ENCODE measurements at regions not wholly inside any gene's neighbourhood (a gene's known extent, or its start where the extent isn't known, plus 50 kb on each side); places are given as distances from the start of the nearest gene placed in this dataset.
"Not testable (repeated sequence)": the region's sequence is repeated elsewhere in the genome, so short reads cannot be mapped to it uniquely, and the experiment has no call there.

- ATAC-seq; intact Hi-C loops (cut with DNase I, micrococcal nuclease); DNase-seq: not testable (repeated sequence)
Measured at GRCh38 chr10:22091260-22091659, 87.7 kb upstream of the DNAJC1 start.

- intact Hi-C loops (cut with DNase I, micrococcal nuclease): no loop called here
- DNase-seq (no peak), ATAC-seq (no peak)
Measured at GRCh38 chr10:22087402-22087738, 83.8 kb upstream of the DNAJC1 start.

GRCh38 chr10:22086730-22087401, 83.3 kb upstream of the DNAJC1 start:
- intact Hi-C loops (cut with DNase I, micrococcal nuclease): no loop called here
- ATAC-seq (no peak), DNase-seq (peak; percentile 53 to 62)

- DNase-seq; ATAC-seq; intact Hi-C loops (cut with DNase I, micrococcal nuclease): not testable (repeated sequence)
Measured at GRCh38 chr10:22079921-22080320, 76.4 kb upstream of the DNAJC1 start.

- intact Hi-C loops (cut with DNase I, micrococcal nuclease): no loop called here
- no peak for DNase-seq
- no peak for ATAC-seq
Measured at GRCh38 chr10:22071332-22071731, 67.8 kb upstream of the DNAJC1 start.

GRCh38 chr10:22067091-22067490, 63.6 kb upstream of the DNAJC1 start:
- intact Hi-C loops (cut with DNase I, micrococcal nuclease): no loop called here
- ATAC-seq: no peak

GRCh38 chr10:22060984-22061383, 57.5 kb upstream of the DNAJC1 start:
- ATAC-seq; intact Hi-C loops (cut with DNase I, micrococcal nuclease); DNase-seq: not testable (repeated sequence)

More at GRCh38 chr10:22067091-22067490, 63.6 kb upstream of the DNAJC1 start:
- DNase-seq: no peak

GRCh38 chr10:22058201-22058600, 54.7 kb upstream of the DNAJC1 start:
- no peak for ATAC-seq
- no peak for DNase-seq
- intact Hi-C loops (cut with DNase I, micrococcal nuclease): no loop called here

- intact Hi-C loops (cut with DNase I, micrococcal nuclease): no loop called here
- ATAC-seq: no peak
- no peak for DNase-seq
Measured at GRCh38 chr10:22054961-22055360, 51.4 kb upstream of the DNAJC1 start.
